C1 segment of cervical spinal cord (tissue), 14 donors: ENCODE measurements at regions not wholly inside any gene's neighbourhood (a gene's known extent, or its start where the extent isn't known, plus 50 kb on each side); places are given as distances from the start of the nearest gene placed in this dataset.
"Not testable (repeated sequence)": the region's sequence is repeated elsewhere in the genome, so short reads cannot be mapped to it uniquely, and the experiment has no call there.

Experiments
- DNase-seq, 14 donors: peaks; one replicate each; lab custom pipeline; 2025; lab: John Stamatoyannopoulos, UW

DNA sequence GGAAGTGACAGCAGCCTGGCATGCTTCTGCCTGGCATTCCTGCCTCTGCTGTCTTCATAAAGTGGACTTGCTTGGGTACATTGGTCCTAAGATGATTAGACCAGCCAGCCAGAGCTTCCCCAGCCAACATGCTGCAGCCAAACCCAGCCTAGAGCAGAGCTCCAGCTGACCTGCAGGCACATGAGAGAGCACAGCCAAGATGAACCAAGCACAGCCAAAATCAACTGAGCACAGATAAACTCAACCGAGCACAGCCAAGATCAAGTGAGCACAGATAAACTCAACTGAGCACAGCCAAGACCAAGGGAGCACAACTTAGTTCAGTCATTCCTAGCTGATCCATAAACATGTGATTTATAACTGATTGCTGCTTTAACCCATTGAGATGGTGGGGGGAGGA lies 266.5 kb downstream of the MSX2 start:
- no peak for DNase-seq

- no peak for DNase-seq
Observed at GRCh38 chr5:174987443-174988012, 263.1 kb downstream of the MSX2 start.

DNA sequence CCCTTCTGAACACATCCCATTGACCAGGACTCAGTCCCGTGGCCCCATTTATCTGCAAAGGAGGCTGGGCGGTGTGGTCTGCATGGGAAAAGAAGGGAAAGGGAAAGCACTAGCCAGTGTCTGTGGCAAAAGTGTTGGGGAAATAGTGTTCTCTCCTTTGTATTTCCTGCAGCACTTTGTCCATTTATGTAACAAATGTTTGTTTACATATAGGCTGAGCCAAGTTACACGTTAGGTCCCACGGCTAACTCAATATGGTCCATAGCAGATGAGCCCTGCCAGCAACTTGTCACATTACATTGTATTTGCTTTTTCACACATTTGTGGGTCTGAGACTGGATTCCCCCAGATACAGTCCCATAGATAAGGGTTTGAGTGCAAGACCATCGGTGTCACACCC lies 260.5 kb downstream of the MSX2 start:
- DNase-seq: no peak

- no peak for DNase-seq
Observed at GRCh38 chr5:174982485-174982884, 258.1 kb downstream of the MSX2 start.

GRCh38 chr5:174981416-174981815 lies 257.0 kb downstream of the MSX2 start:
- no peak for DNase-seq

- no peak for DNase-seq
Observed at GRCh38 chr5:174980952-174981351, 256.6 kb downstream of the MSX2 start.

GRCh38 chr5:174972291-174972690 lies 247.9 kb downstream of the MSX2 start:
- DNase-seq: no peak

- DNase-seq: no peak
Observed at GRCh38 chr5:174971210-174971609, 246.8 kb downstream of the MSX2 start.

DNA sequence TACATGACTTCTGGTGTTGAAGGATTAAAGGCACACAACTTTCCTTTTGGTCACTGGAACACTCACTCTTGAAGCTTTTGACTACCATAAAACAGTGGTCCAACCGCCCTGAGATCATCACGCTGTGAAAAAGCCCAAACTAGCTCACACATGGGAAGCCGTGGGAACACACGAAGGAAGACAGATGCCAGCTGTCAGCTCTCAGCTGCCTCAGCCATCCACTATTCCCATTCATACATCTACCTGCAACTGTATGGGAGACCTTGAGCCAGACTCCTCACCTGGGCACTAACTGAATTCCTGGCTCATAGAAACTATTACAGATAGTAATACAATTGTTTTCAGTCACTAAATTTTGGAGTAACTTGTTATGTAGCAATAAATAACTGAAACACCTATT lies 246.1 kb downstream of the MSX2 start:
- DNase-seq: no peak

DNA sequence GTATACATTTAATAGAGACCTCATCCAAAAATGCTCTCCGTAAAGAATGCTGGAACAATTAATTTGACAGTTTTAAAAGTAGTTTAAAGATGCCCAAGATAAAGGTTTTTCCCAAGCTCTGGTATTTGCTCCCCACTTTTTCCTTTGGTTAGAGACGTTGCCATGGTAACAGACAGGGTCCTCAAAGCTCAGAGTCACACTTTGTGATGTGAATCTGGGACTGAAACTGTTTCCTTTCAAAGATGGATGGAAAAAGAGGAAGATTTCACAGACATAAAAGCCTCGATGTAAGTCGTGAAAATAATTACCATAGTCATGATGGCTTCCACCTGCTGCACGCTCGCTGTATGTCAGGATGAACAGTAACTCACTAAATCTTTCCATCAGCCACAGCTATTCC lies 229.5 kb downstream of the MSX2 start:
- no peak for DNase-seq

DNA sequence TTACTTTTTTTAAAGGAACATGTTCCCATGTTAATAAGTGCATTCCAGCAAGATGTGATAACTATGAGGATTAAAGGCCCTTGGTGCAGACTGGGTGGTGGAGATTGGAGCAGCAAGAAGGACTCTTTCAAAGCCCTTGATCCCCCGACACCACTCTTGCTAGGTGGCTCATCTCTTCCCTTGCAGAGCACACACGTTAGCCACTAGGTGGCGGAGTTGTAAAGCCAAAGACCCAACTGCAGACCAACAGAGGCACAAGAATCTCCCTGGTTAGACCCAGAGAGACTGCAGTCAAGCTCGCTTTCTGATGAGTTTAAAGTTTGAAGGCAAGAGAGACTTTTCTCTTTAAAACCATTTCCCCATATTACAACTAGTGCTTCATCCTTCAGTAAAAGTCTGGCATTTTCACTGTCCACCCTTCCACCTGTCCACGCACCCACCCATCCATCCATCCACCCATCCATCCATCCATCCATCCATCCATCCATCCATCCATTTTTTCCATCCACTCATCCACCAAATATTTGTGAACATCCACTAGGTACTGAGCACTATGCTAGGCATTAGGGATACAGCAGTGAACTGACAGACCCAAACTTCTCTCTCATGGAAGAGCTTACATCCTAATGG lies 226.9 kb downstream of the MSX2 start:
- DNase-seq: peak in 12 of 14 donors; percentile 3 to 50 (median 18)

DNA sequence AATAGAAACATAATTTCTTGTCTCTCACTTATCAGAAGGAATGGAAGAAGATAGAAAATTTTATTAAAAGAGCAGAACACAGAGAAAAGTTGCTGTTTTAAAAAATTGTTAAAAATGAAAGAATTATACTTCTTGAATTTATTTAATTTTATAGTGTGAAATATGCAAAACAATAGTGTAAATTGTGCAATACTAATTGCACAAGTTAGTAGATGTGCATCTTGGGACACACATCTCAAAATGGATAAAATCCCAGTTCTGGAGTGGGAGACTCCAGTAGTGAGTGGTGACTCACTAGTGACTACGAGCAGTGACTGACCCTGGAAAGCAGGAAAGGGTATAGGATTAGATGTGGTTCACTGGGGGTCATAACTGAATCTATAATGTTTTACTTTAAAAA lies 223.2 kb downstream of the MSX2 start:
- DNase-seq: no peak

- DNase-seq: peak in 1 of 14 donors; percentile 1
Observed at GRCh38 chr5:174945853-174946252, 221.5 kb downstream of the MSX2 start.

- no peak for DNase-seq
Observed at GRCh38 chr5:174943785-174944184, 219.4 kb downstream of the MSX2 start.

- not testable (repeated sequence) for DNase-seq
Observed at GRCh38 chr5:174943002-174943401, 218.6 kb downstream of the MSX2 start.

DNA sequence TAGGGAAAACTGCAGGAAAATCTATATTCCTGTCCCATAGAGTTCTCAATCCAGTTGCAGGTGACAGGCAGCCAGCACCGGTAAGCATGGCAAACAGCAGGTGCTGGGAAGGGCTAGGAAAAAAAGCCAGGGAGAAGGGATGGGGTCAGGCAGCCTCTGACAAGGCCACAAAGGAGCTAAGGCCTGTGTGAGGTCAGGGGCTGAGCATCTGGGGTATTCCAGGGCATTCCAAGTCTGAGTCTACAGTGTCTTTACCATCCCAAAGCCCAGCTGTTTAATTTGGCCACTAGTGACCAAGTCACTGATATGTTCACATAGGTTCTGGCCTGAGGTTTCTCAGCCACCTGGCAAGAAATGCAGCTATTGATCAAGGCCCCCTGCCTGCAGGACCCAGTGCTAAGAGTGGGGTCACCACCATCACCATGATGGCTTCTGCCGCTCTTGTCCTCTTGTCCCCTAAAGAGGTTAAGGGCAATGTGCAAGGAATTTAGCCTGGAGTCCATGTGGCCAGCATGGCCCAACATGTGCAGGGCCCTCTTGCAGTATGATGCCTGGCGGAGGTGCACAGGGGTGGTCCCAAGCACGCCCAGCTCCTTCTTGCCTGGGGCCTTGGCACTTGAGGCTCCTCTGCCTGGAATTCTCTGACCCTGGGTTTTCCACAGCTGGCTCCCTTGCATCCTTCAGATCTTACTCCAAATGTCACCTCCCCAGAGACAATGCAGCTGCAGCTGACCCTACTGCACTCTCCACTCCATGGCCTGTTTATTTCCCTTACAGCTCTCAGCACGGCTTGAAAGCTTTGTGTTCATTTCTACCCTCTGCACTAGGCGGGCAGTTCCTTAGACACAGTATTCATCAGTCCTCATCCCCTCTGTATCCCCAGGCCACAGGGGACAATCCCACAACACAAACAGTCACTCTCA lies 213.1 kb downstream of the MSX2 start:
- DNase-seq: no peak

DNA sequence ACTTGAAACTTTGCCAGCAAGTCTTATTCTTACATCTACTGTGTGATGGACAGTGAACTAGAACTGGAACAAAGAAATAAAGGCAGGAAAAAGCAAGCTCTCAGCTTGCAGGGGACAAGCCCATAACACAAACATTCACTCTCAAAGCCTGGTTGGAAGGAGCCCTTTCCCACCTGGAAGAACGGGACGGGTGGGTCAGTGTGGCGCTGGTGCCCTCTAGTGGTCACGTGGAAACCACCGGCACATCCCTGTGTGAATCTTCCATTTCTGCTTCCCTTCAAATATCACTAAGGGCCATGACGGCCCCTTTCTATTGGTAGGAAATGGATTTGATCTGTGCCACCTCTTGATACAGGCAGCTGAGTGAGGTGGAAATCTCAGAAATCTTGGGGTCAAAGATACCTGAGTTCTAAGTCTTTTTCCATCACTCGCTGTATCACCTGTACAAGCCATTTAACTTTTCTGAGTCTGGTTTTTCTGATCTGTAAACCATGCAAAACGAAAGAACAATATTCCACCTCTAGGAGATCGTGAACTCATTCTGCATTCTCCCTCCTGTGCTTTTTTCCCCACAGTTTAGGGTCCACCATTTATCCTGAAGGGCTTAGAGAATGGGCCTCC lies 211.6 kb downstream of the MSX2 start:
- peak in 11 of 14 donors; percentile 8 to 63 (median 27) for DNase-seq

GRCh38 chr5:174931033-174931432 lies 206.7 kb downstream of the MSX2 start:
- not testable (repeated sequence) for DNase-seq

- DNase-seq: no peak
Observed at GRCh38 chr5:174925586-174925985, 201.2 kb downstream of the MSX2 start.

DNA sequence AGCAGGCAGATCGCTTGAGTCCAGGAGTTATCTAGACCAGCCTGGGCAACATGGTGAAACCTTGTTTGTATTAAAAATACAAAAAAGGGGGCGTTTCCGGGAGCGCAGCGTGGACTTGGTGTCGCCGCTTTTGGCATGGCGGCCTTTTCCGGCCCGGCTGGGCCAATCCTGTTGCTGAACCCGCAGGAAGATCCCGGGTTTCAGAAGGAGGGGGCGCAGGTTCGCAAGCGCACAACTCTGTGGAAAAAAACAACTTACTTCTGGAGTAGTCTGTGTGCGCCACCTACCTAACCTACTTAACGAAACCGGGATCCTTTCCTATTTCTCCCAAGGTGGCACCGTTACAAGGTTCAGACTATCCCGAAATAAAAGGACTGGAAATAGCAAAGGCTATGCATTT lies 198.6 kb downstream of the MSX2 start:
- no peak for DNase-seq

DNA sequence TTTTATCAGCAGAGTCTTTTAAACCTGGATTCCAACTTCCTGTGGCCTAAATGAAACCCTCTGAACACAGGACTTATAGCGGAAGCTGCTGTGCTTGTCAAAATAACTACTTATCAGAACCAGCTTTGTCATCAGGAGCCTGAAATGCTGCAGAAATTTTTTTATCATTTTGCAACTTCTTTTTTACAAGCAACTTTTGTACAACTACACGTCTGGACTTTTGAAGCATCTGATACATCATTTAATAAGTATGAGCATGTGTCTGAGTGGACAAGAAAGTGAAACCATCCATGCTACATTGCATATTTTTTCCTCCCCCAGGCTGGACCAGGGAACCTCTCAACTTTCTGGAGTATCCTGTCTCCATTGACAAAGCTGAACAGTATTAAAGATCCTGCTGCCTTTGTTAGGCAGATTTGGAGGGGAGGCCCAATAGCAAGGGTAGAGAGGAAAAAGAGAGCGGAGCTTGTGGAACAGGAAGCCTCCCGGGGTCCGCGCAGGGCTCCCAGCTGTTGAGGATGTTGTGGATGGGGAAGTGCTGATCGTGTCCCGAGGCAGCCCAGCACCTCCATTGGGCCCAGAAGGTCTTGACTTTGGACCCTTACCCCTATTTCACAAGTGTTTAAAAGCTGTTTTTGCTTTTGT lies 196.6 kb downstream of the MSX2 start:
- no peak for DNase-seq

DNA sequence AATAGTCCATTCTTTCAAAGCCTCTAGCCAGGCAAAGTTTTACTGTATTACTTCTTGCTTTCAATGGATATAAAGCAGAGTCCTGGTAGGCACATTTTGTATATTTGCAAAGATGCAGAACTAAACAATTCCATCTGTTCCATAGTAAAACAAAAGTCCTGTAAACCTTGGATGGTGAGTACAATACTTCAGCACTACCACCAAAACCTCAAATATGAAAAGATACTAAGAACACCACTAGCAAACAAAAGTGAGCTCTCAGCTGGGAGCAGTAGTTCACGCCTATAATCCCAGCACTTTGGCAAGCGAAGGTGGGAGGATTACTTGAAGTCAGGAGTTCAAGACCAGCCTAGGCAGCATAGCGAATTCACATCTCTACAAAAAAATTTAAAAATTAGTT lies 195.0 kb downstream of the MSX2 start:
- DNase-seq: no peak
